ENCODE measurements at regions not wholly inside any gene's neighbourhood (a gene's known extent, or its start where the extent isn't known, plus 50 kb on each side); places are given as distances from the start of the nearest gene placed in this dataset.
A peak's percentile ranks its signal among the peaks of the same experiment; 100 is the strongest.

GRCh38 chr4:11663114-11663513 lies 234.4 kb upstream of the HS3ST1 start:
- no peak for DNase-seq

GRCh38 chr4:11650801-11651596 lies 222.3 kb upstream of the HS3ST1 start:
- no peak for DNase-seq

- DNase-seq: no peak
Measured at GRCh38 chr4:11647433-11647832, 218.7 kb upstream of the HS3ST1 start.

GRCh38 chr4:11643081-11643480 lies 214.4 kb upstream of the HS3ST1 start:
- peak; percentile 15 for DNase-seq

- DNase-seq: peak; percentile 1
Measured at GRCh38 chr4:11640584-11640983, 211.9 kb upstream of the HS3ST1 start.

GRCh38 chr4:11636551-11636950 lies 207.9 kb upstream of the HS3ST1 start:
- no peak for DNase-seq

- DNase-seq: no peak
Measured at GRCh38 chr4:11636031-11636430, 207.3 kb upstream of the HS3ST1 start.

GRCh38 chr4:11635342-11635741 lies 206.6 kb upstream of the HS3ST1 start:
- peak; percentile 36 for DNase-seq

GRCh38 chr4:11634283-11634682 lies 205.6 kb upstream of the HS3ST1 start:
- DNase-seq: no peak

GRCh38 chr4:11633430-11633829 lies 204.7 kb upstream of the HS3ST1 start:
- no peak for DNase-seq

- DNase-seq: no peak
Measured at GRCh38 chr4:11632483-11632882, 203.8 kb upstream of the HS3ST1 start.

- DNase-seq: no peak
Measured at GRCh38 chr4:11632025-11632424, 203.3 kb upstream of the HS3ST1 start.

- DNase-seq: peak; percentile 23
Measured at GRCh38 chr4:11631416-11631815, 202.7 kb upstream of the HS3ST1 start.

GRCh38 chr4:11628093-11628725 lies 199.5 kb upstream of the HS3ST1 start:
- peak; percentile 33 for DNase-seq

- DNase-seq: no peak
Measured at GRCh38 chr4:11626066-11626465, 197.4 kb upstream of the HS3ST1 start.

- DNase-seq: no peak
Measured at GRCh38 chr4:11625211-11625610, 196.5 kb upstream of the HS3ST1 start.

- DNase-seq: no peak
Measured at GRCh38 chr4:11624370-11624769, 195.7 kb upstream of the HS3ST1 start.

- DNase-seq: no peak
Measured at GRCh38 chr4:11623726-11624037, 195.0 kb upstream of the HS3ST1 start.

- no peak for DNase-seq
Measured at GRCh38 chr4:11622961-11623725, 194.4 kb upstream of the HS3ST1 start.

GRCh38 chr4:11620861-11621260 lies 192.2 kb upstream of the HS3ST1 start:
- DNase-seq: no peak

- DNase-seq: no peak
Measured at GRCh38 chr4:11618666-11619282, 190.1 kb upstream of the HS3ST1 start.

GRCh38 chr4:11616856-11617255 lies 188.2 kb upstream of the HS3ST1 start:
- no peak for DNase-seq

- no peak for DNase-seq
Measured at GRCh38 chr4:11615601-11616000, 186.9 kb upstream of the HS3ST1 start.

GRCh38 chr4:11614426-11614825 lies 185.7 kb upstream of the HS3ST1 start:
- no peak for DNase-seq
